ENCODE measurements at regions not wholly inside any gene's neighbourhood (a gene's known extent, or its start where the extent isn't known, plus 50 kb on each side); places are given as distances from the start of the nearest gene placed in this dataset.

DNA sequence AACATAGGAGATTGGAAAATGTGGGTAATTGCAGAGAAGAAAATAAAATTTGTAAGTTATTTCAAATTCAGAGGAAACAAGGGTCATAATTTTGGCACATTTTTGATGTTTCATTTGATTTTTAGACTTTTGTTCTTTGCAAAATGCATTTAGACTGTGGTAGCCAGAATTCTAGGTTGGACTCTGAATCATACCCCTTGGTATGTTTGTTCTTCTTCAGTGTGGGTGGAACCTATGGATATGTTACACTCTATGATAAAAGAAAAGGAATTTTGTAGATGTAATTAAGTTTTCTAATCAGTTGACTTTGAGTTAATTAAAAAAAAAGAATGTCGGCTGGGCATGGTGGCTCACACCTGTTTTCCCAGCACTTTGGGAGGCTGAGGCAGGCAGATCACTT is 827.0 kb downstream of the AACS start:
- TF ChIP-seq RXRA (IDR thresholded peaks at IDR 0.05; ENCODE audit: insufficient read depth, low read depth, low read length): no peak
- TF ChIP-seq, protein P1, sequence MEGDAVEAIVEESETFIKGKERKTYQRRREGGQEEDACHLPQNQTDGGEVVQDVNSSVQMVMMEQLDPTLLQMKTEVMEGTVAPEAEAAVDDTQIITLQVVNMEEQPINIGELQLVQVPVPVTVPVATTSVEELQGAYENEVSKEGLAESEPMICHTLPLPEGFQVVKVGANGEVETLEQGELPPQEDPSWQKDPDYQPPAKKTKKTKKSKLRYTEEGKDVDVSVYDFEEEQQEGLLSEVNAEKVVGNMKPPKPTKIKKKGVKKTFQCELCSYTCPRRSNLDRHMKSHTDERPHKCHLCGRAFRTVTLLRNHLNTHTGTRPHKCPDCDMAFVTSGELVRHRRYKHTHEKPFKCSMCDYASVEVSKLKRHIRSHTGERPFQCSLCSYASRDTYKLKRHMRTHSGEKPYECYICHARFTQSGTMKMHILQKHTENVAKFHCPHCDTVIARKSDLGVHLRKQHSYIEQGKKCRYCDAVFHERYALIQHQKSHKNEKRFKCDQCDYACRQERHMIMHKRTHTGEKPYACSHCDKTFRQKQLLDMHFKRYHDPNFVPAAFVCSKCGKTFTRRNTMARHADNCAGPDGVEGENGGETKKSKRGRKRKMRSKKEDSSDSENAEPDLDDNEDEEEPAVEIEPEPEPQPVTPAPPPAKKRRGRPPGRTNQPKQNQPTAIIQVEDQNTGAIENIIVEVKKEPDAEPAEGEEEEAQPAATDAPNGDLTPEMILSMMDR (IDR thresholded peaks at IDR 0.05; ENCODE audit: control extremely low read depth in 1 of 3, insufficient read depth in 1 of 3, low read depth in 1 of 3, low read length in 3 of 3): no peak
- TF ChIP-seq RNF2 (IDR thresholded peaks at IDR 0.05; ENCODE audit: borderline replicate concordance, low read depth, low read length, missing control alignments, poor library complexity, severe bottlenecking): no peak
- TF ChIP-seq TEAD4 (IDR thresholded peaks at IDR 0.05; ENCODE audit: low read depth, low read length): no peak
- TF ChIP-seq CHD1 (IDR thresholded peaks at IDR 0.05; ENCODE audit: low read depth, low read length): no peak
- no peak for TF ChIP-seq EZH2 (IDR thresholded peaks at IDR 0.05; ENCODE audit: low read depth, low read length, severe bottlenecking)
- TF ChIP-seq, protein P2, sequence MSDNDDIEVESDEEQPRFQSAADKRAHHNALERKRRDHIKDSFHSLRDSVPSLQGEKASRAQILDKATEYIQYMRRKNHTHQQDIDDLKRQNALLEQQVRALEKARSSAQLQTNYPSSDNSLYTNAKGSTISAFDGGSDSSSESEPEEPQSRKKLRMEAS (IDR thresholded peaks at IDR 0.05): no peak
- Histone ChIP-seq H2AFZ (ENCODE audit: low read length) (no peak overlapping the region), H3K18ac (ENCODE audit: extremely low read depth, low read length) (no peak overlapping the region), H3K23ac (ENCODE audit: insufficient read length) (no peak overlapping the region), H3K4me1 (replicated peaks in 1 of 4; ENCODE audit: control insufficient read depth in 3 of 4, insufficient read depth in 4 of 4, low read length in 3 of 4) (peaks cover 0 to 6% (median 4%) of the 10 kb centered on the region in 4 experiments; a peak in 3 of 7 replicates), H4K20me1 (replicated peaks in 1 of 2; ENCODE audit: control insufficient read depth in 1 of 2, insufficient read depth in 2 of 2, low read length in 2 of 2) (no peaks in the 10 kb centered on the region), H4K8ac (ENCODE audit: extremely low read depth, insufficient read depth, low read length) (no peak overlapping the region), H2BK20ac (ENCODE audit: low read length) (no peak overlapping the region), H3K27me3 (replicated peaks in 1 of 4; ENCODE audit: control insufficient read depth in 3 of 4, extremely low read depth in 1 of 4, insufficient read depth in 3 of 4, low read length in 3 of 4) (no peaks in the 10 kb centered on the region), H2BK15ac (ENCODE audit: low read length) (no peak overlapping the region), H4K5ac (ENCODE audit: insufficient read length, low read depth, low read length) (no peak overlapping the region), H3K23me2 (ENCODE audit: low read depth, low read length) (no peaks in the 10 kb centered on the region), H3K9ac (replicated peaks in 1 of 4; ENCODE audit: extremely low read depth in 1 of 4, low read depth in 3 of 4, low read length in 3 of 4) (no peak overlapping the region), H3K79me2 (ENCODE audit: control insufficient read depth in 1 of 2, insufficient read depth in 2 of 2, low read length in 2 of 2) (no peaks in the 10 kb centered on the region), H3K4ac (replicated peaks; ENCODE audit: insufficient read length, low read depth, low read length) (no peak overlapping the region), H4K91ac (replicated peaks; ENCODE audit: insufficient read length, low read length) (no peak overlapping the region), H3K56ac (replicated peaks; ENCODE audit: insufficient read length, low read depth, low read length) (no peak overlapping the region), H3K4me2 (ENCODE audit: insufficient read depth in 1 of 2, low read depth in 2 of 2, low read length in 2 of 2) (no peak overlapping the region), H2BK5ac (ENCODE audit: low read depth, low read length) (no peak overlapping the region), H2AK5ac (ENCODE audit: low read depth, low read length) (no peak overlapping the region), H2BK12ac (ENCODE audit: low read depth, low read length) (no peak overlapping the region), H2BK120ac (replicated peaks; ENCODE audit: low read depth, low read length) (no peak overlapping the region), H3K9me3 (ENCODE audit: insufficient read depth in 2 of 2, low read depth in 1 of 2, low read length in 1 of 2) (no peaks in the 10 kb centered on the region), H3K14ac (ENCODE audit: insufficient read length) (no peak overlapping the region), H3K36me3 (ENCODE audit: control insufficient read depth in 2 of 4, insufficient read depth in 4 of 4, low read length in 3 of 4) (no peaks in the 10 kb centered on the region), H3K4me3 (ENCODE audit: extremely low read depth in 1 of 4, insufficient read depth in 2 of 4, low read depth in 3 of 4, low read length in 4 of 4) (no peak overlapping the region), H3K27ac (ENCODE audit: low read depth, low read length) (no peak overlapping the region), H3K79me1 (ENCODE audit: low read depth, low read length) (no peaks in the 10 kb centered on the region)
- DNase-seq (ENCODE audit: low read depth in 1 of 2, low spot score in 2 of 2) (no peak), FAIRE-seq (no peak)
- ChIA-PET POLR2A (ENCODE audit: partially characterized antibody) (no interaction called here), CTCF (ENCODE audit: partially characterized antibody) (interaction anchor here (0.6 kb wide), 2 partner anchors 115 to 264 kb away, joined by 3 read pairs; no protein-coding TSS in a partner anchor)
- 85% methylated on average over 1 of the region's 1 CpG; no CpG with 5 or more reads in 1 of the 2 experiments for WGBS, 2 experiments (ENCODE audit: extremely low coverage in 1 of 2, insufficient coverage in 1 of 2, insufficient read length in 1 of 2, insufficient replicate concordance in 2 of 2, low coverage in 1 of 2, low lambda C conversion rate in 2 of 2, missing lambda C conversion rate in 1 of 2)
